ENCODE measurements at regions not wholly inside any gene's neighbourhood (a gene's known extent, or its start where the extent isn't known, plus 50 kb on each side); places are given as distances from the start of the nearest gene placed in this dataset.

DNA sequence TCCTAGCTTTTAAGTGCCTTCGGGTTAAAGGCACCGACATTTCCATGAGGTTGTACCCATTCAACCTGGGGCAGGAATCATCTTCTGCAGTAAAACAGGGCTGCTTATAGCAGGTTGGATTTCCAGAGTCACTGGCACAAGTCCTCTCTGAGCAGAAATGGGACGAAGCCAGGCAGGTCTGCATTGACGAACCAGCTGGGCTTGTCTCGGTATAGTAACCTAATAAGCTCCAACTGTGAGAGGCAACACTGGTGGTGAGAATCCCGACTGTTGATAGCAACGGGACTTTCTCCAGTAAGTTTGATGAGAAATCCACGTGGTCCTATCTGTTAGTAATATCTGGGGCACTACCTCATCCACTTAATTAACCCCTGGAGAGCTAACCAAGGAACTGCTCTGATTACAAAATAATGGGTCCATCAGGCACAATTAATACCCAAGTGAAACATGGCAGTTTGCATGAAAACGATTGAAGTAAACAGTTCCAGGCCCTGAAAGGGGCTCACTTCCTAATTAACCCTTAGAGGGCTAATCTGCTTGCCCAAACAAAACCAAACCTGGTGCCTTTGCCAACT lies 491.0 kb upstream of the C9orf72 start:
- ATAC-seq, result no peak
- H3K4me1 ChIP-seq (replicated peaks in 1 of 2; ENCODE audit: control insufficient read depth in 2 of 2, insufficient read depth in 2 of 2, low read length in 2 of 2), result no peaks in the 10 kb centered on the region
- no peaks in the 10 kb centered on the region for H3K9me3 ChIP-seq (replicated peaks; ENCODE audit: control insufficient read depth, insufficient read depth, low read depth, low read length)
- no peak overlapping the region for H2AFZ ChIP-seq (ENCODE audit: low read depth, low read length)
- FAIRE-seq, result no peak
- intact Hi-C loops (cut with micrococcal nuclease) (no loop called here), in situ Hi-C loops (cut with MboI) (no loop called here)
- TF ChIP-seq ZNF431 (CRISPR knock-in tag; IDR thresholded peaks at IDR 0.05) (no peak), BRF1 (IDR thresholded peaks at IDR 0.05; ENCODE audit: borderline replicate concordance, extremely low read depth, insufficient read length) (no peak), HMG20B (CRISPR knock-in tag; IDR thresholded peaks at IDR 0.05) (no peak), MED1 (CRISPR knock-in tag; IDR thresholded peaks at IDR 0.05; ENCODE audit: borderline replicate concordance) (no peak), ELF2 (CRISPR knock-in tag; IDR thresholded peaks at IDR 0.05) (no peak), PHB (CRISPR knock-in tag; IDR thresholded peaks at IDR 0.05) (no peak), LEF1 (IDR thresholded peaks at IDR 0.05) (no peak), RBM25 (IDR thresholded peaks at IDR 0.05; ENCODE audit: low read depth, low read length, severe bottlenecking) (no peak), NCOA4 (IDR thresholded peaks at IDR 0.05; ENCODE audit: partially characterized antibody) (no peak)
- TF ChIP-seq, protein P1, sequence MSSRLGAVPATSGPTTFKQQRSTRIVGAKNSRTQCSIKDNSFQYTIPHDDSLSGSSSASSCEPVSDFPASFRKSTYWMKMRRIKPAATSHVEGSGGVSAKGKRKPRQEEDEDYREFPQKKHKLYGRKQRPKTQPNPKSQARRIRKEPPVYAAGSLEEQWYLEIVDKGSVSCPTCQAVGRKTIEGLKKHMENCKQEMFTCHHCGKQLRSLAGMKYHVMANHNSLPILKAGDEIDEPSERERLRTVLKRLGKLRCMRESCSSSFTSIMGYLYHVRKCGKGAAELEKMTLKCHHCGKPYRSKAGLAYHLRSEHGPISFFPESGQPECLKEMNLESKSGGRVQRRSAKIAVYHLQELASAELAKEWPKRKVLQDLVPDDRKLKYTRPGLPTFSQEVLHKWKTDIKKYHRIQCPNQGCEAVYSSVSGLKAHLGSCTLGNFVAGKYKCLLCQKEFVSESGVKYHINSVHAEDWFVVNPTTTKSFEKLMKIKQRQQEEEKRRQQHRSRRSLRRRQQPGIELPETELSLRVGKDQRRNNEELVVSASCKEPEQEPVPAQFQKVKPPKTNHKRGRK (tag; IDR thresholded peaks at IDR 0.05), result no peak
- TF ChIP-seq, protein P2, sequence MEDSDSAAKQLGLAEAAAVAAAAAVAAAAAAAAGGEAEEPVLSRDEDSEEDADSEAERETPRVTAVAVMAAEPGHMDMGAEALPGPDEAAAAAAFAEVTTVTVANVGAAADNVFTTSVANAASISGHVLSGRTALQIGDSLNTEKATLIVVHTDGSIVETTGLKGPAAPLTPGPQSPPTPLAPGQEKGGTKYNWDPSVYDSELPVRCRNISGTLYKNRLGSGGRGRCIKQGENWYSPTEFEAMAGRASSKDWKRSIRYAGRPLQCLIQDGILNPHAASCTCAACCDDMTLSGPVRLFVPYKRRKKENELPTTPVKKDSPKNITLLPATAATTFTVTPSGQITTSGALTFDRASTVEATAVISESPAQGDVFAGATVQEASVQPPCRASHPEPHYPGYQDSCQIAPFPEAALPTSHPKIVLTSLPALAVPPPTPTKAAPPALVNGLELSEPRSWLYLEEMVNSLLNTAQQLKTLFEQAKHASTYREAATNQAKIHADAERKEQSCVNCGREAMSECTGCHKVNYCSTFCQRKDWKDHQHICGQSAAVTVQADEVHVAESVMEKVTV (CRISPR knock-in tag; IDR thresholded peaks at IDR 0.05), result no peak
- TF ChIP-seq, protein P3, sequence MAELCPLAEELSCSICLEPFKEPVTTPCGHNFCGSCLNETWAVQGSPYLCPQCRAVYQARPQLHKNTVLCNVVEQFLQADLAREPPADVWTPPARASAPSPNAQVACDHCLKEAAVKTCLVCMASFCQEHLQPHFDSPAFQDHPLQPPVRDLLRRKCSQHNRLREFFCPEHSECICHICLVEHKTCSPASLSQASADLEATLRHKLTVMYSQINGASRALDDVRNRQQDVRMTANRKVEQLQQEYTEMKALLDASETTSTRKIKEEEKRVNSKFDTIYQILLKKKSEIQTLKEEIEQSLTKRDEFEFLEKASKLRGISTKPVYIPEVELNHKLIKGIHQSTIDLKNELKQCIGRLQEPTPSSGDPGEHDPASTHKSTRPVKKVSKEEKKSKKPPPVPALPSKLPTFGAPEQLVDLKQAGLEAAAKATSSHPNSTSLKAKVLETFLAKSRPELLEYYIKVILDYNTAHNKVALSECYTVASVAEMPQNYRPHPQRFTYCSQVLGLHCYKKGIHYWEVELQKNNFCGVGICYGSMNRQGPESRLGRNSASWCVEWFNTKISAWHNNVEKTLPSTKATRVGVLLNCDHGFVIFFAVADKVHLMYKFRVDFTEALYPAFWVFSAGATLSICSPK (IDR thresholded peaks at IDR 0.05; ENCODE audit: borderline replicate concordance), result no peak
- H3K9ac ChIP-seq (ENCODE audit: insufficient read depth in 1 of 2, low read depth in 2 of 2, low read length in 2 of 2), result no peak overlapping the region
- H3K9me1 ChIP-seq (ENCODE audit: control insufficient read depth, insufficient read depth, low read length), result no peaks in the 10 kb centered on the region
- H3K79me2 ChIP-seq (ENCODE audit: control insufficient read depth, insufficient read depth, low read length), result no peaks in the 10 kb centered on the region
- WGBS (ENCODE audit: insufficient coverage, low coverage, missing lambda C conversion rate), result 5% methylated on average over 4 of the region's 9 CpGs
- H3K4me3 ChIP-seq, result no peak overlapping the region
- no peaks in the 10 kb centered on the region for H3K36me3 ChIP-seq (ENCODE audit: control insufficient read depth, insufficient read depth, low read length)
- no peaks in the 10 kb centered on the region for H3K27me3 ChIP-seq (ENCODE audit: control insufficient read depth in 2 of 2, insufficient read depth in 2 of 2, low read length in 2 of 2)
- H3K4me2 ChIP-seq (ENCODE audit: insufficient read depth, low read length), result no peak overlapping the region
- BruUV-seq (replicated peaks), result no TSS peak
- H4K20me1 ChIP-seq (replicated peaks; ENCODE audit: control insufficient read depth, insufficient read depth, low read length), result no peaks in the 10 kb centered on the region
- ChIA-PET CTCF (ENCODE audit: low intra/inter-chr PET ratio) (no interaction called here), POLR2A (no interaction called here)
- no peak for DNase-seq (ENCODE audit: extremely low read depth in 1 of 4, low spot score in 3 of 4)
- no peak overlapping the region for H3K27ac ChIP-seq (ENCODE audit: extremely low read depth, low read depth, low read length)

All from K562 (cell line).